GM19324 (cell line): ENCODE measurements at regions not wholly inside any gene's neighbourhood (a gene's known extent, or its start where the extent isn't known, plus 50 kb on each side); places are given as distances from the start of the nearest gene placed in this dataset.

Source experiments
- ATAC-seq: cut with Tn5 transposase; IDR thresholded peaks from one replicate; pipeline ENCODE4 v1.9.1; 2021; ENCODE audit warnings: mild to moderate bottlenecking, moderate library complexity; ENCODE audit not compliant: unreplicated experiment, low FRiP score

- no peak for ATAC-seq
Observed at GRCh38 chr5:89300426-89300970, 417.5 kb upstream of the MEF2C start.

DNA sequence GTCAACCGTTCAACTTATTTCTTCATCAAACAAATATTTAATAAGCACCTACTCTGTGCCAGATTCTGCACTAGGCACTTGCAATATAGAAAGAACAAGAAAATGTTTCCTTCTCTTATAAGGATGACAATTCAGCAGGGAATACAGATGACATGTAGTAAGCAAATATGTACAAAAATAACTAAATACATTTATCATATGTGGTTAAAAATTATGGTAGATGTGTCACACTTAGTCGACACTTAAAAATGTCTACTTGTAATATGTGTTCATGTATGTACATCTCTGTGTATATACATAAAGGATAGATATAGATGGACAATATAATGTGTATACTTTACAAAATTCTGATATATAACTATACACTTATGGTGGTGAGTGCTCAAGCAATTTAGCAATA, 417.0 kb upstream of the MEF2C start:
- ATAC-seq, result no peak

DNA sequence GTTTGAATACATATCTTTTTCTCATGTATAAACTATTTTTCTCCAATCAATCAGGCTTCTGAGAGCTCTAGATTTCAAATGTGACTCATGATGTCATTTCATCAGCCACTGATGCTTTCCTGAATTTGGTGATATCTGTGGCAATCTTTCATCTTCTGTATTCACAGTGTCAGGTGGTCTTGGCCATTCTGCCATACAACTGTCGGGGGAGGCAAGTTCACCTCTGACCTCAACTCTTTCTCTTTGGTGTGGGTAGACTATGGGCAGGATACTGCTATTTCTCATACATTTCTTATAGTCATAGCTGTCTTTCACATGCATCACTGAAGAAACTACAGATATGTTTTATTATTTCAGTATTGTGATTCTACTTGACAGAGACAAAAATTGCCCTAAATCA, 414.1 kb upstream of the MEF2C start:
- ATAC-seq, result no peak

- ATAC-seq, result no peak
Observed at GRCh38 chr5:89293810-89294209, 410.8 kb upstream of the MEF2C start.

DNA sequence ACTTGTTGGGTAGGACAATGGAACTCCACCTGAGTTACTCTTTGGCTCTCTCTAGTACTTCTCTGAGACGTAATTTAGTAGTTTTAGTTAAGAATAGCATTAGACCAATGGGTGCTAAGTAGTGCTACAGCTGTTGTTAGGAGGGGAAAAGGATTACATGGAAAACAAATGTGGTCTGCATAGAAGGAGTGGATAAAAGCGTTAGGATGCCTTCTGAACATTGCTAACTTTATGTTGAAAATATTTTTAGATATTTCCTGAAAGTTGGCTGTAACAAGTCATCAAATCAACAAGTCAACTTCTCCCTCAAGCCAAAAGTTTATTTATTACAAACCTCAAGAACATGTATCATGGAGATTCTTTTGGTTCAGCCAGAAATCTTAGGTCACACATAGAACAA, 409.5 kb upstream of the MEF2C start:
- no peak for ATAC-seq

- ATAC-seq, result no peak
Observed at GRCh38 chr5:89289604-89290003, 406.6 kb upstream of the MEF2C start.

- ATAC-seq, result no peak
Observed at GRCh38 chr5:89287964-89288363, 405.0 kb upstream of the MEF2C start.

GRCh38 chr5:89286320-89286719, 403.3 kb upstream of the MEF2C start:
- ATAC-seq, result no peak

- no peak for ATAC-seq
Observed at GRCh38 chr5:89283728-89284493, 400.9 kb upstream of the MEF2C start.

- ATAC-seq, result no peak
Observed at GRCh38 chr5:89282554-89283510, 399.8 kb upstream of the MEF2C start.

DNA sequence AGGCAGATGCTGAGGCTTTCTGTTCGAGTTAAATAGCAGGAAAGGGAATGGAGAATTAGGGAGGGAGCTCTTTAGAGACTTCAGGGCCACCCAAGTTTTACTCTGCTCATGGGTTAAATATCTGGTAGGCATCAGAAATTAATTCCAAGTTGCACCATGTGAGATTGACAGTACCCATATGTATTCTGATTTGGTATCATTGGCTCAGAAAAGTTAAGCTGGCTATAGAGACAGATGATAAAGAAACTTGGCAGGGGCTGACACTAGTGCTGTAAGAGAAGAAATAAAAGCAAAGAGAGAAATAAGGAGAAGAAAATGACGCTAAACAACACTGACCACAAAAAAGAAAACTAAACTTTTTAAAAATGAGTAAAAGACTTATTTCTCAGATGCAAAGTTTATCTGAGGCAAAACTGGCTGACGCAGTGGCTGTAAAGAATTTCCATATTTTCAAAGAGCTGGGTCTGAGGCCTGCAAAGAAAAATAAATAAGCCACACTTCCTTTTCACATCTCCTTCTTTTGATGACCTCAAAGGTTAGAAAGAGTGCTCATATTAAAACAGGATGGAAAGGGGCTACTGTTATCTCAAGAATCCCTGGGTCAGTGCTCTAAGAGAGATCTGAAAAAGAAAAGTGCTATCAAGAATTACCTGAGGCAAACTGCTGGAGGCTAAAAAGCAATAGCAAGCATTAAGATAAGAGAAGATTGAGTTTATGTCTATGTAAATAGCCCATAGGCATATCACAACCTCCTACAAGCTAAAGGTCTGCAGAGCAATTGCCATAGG, 399.0 kb upstream of the MEF2C start:
- no peak for ATAC-seq

GRCh38 chr5:89281211-89281610, 398.2 kb upstream of the MEF2C start:
- no peak for ATAC-seq

GRCh38 chr5:89280103-89281037, 397.4 kb upstream of the MEF2C start:
- ATAC-seq, result no peak

DNA sequence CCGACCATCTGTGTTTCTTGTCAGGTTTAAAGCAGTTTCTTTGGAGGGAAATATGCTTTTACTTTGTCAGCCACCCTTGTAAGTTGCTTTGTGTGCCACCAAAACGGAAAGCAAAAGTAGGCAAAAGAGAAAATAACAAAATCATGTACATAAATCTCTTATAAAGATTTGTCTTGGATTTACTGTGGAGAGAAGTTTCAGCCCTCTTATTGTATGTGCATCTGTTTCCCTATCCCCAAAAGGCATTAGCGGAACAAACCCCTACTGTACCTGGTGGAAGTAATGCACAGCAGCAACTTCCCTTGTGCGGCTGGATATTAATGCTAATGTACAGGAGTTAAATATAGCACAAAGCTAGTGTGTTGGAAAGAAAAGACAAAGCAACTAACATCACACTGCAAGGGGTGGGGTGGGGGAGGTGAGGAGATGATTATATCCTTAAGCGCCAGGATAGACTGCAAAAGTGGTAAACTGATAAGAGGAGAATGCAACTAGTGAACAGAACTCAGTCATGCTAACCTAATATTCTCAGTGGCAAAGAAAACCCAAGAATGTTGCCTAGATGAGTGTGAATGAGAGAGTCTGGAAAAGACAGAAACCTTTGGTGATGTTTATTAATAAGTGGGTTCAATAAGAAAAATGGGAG, 396.5 kb upstream of the MEF2C start:
- ATAC-seq, result no peak

DNA sequence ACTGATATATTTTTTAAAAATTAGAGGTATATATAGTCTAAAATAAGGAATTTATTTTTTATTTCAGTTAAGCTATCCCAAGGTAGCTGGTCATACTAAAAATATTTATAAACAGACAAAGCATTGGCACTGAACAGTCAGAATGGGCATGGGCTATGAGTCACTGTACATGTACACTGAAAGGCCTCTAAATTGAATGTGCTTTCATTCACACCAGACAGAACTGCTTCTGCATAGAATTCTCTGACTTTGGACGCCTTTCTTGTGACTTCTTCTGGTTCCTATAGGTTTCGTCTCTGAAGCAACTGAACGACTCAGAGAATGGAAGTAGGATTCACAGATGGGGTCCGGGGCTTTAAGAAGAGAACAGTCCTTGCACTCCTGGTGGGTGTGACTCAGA, 394.8 kb upstream of the MEF2C start:
- ATAC-seq, result no peak

- no peak for ATAC-seq
Observed at GRCh38 chr5:89276566-89277305, 393.8 kb upstream of the MEF2C start.

GRCh38 chr5:89275066-89275855, 392.3 kb upstream of the MEF2C start:
- ATAC-seq, result no peak

GRCh38 chr5:89273289-89273688, 390.3 kb upstream of the MEF2C start:
- ATAC-seq, result no peak
